Mesothelial cell of epicardium (in vitro differentiated cells): ENCODE measurements at regions not wholly inside any gene's neighbourhood (a gene's known extent, or its start where the extent isn't known, plus 50 kb on each side); places are given as distances from the start of the nearest gene placed in this dataset.
A peak's percentile ranks its signal among the peaks of the same experiment; 100 is the strongest.

Experiments
- DNase-seq, 2 experiments: peaks; one replicate each; pipeline ENCODE4 v3.0.0; 2021; ENCODE audit warnings: low spot score in 2 of 2; ENCODE audit not compliant: unreplicated experiment in 2 of 2
- H3K27ac Mint-ChIP-seq: 2 replicates; pipeline ENCODE4 v1.8.0; 2021; ENCODE audit warnings: mixed read lengths
- H3K27me3 Mint-ChIP-seq: 2 replicates; pipeline ENCODE4 v1.8.0; 2021; ENCODE audit warnings: low read depth, mixed read lengths
- H3K36me3 Mint-ChIP-seq: 2 replicates; pipeline ENCODE4 v1.8.0; 2021; ENCODE audit warnings: mixed read lengths
- H3K4me1 Mint-ChIP-seq: 2 replicates; pipeline ENCODE4 v1.8.0; 2021; ENCODE audit warnings: mixed read lengths
- H3K4me3 Mint-ChIP-seq: 2 replicates; pipeline ENCODE4 v1.8.0; 2021; ENCODE audit warnings: mild to moderate bottlenecking, moderate library complexity, mixed read lengths
- H3K9me3 Mint-ChIP-seq: 2 replicates; pipeline ENCODE4 v1.8.0; 2021; ENCODE audit warnings: mixed read lengths
- TF ChIP-seq, protein P1 (sequence below): fragments of 200-600 bp; sonication (generic); IDR thresholded peaks from one replicate; pipeline ENCODE4 v1.5.0; 2021; ENCODE audit warnings: antibody characterized with exemption; ENCODE audit not compliant: unreplicated experiment

DNA sequence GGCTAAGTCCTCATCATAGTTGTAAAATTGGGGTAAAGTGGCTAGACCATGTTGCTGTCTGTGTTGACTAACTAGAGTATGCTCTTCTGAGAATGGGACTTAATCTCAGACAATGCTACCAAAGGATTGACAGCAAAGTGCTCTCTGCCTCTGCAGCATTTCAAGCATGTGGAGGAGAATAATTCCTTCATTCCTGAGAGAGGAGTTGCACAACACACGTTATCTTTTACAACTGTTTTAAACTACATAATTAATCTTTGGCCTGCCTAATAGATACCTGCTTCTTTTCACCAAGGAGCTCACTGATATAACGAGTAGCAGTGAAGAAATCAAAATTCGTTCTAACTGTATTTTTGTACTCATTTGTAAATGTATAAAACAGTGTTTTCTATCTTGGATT, 2172.2 kb downstream of the PCDH9 start:
- H3K36me3 Mint-ChIP-seq = peaks cover 16% of the 10 kb centered on the region
- no peak overlapping the region for H3K4me3 Mint-ChIP-seq
- H3K27ac Mint-ChIP-seq = peak overlapping the region; percentile 2
- TF ChIP-seq, protein P1, sequence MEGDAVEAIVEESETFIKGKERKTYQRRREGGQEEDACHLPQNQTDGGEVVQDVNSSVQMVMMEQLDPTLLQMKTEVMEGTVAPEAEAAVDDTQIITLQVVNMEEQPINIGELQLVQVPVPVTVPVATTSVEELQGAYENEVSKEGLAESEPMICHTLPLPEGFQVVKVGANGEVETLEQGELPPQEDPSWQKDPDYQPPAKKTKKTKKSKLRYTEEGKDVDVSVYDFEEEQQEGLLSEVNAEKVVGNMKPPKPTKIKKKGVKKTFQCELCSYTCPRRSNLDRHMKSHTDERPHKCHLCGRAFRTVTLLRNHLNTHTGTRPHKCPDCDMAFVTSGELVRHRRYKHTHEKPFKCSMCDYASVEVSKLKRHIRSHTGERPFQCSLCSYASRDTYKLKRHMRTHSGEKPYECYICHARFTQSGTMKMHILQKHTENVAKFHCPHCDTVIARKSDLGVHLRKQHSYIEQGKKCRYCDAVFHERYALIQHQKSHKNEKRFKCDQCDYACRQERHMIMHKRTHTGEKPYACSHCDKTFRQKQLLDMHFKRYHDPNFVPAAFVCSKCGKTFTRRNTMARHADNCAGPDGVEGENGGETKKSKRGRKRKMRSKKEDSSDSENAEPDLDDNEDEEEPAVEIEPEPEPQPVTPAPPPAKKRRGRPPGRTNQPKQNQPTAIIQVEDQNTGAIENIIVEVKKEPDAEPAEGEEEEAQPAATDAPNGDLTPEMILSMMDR = no peak
- H3K9me3 Mint-ChIP-seq = peaks cover 26% of the 10 kb centered on the region
- DNase-seq = no peak
- no peaks in the 10 kb centered on the region for H3K27me3 Mint-ChIP-seq
- H3K4me1 Mint-ChIP-seq = peaks cover 16% of the 10 kb centered on the region

DNA sequence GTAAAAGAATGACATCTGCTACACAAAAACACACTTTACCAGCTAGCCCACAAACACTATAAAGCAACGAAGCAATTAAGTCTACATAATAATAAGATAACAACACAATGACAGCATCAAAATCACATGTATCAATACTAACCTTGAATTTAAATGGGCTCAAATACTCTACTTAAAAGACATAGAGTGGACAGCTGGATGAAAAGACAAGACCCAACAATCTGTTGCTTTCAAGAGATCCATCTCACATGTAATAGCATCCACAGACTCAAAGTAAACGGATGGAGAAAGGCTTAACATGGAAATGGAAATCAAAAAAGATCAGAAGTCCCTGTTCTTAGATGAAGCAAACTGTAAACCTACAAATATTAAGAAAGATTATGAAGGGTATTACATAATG, 2175.9 kb downstream of the PCDH9 start:
- TF ChIP-seq, protein P1 = no peak
- Mint-ChIP-seq H3K27me3 (no peaks in the 10 kb centered on the region), H3K4me3 (no peak overlapping the region), H3K36me3 (peaks cover 16% of the 10 kb centered on the region), H3K9me3 (peaks cover 23% of the 10 kb centered on the region), H3K27ac (no peak overlapping the region), H3K4me1 (peaks cover 9% of the 10 kb centered on the region)
- no peak for DNase-seq

DNA sequence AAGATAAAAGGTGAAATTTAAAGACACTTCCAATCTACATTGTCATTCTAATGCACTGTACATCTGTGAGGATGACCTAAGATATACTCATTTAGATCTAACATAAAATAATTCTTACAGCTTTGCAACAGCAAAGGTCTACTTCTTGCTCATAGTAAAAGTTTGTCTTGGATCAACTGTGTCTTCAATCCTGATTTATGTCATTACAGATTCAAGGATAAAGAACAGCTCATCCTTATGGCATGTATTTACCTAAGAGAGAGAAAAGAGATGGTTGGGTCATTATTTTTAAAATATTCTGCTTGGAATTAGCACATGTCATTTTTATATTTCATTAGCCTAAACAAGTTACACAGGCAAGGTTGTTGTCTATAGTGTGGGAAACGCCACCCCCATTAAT, 2193.1 kb downstream of the PCDH9 start:
- Mint-ChIP-seq H3K9me3 (peaks cover 8% of the 10 kb centered on the region), H3K4me1 (peaks cover 6% of the 10 kb centered on the region), H3K4me3 (no peak overlapping the region), H3K27ac (no peak overlapping the region), H3K36me3 (no peaks in the 10 kb centered on the region), H3K27me3 (no peaks in the 10 kb centered on the region)
- DNase-seq = no peak
- TF ChIP-seq, protein P1 = no peak

DNA sequence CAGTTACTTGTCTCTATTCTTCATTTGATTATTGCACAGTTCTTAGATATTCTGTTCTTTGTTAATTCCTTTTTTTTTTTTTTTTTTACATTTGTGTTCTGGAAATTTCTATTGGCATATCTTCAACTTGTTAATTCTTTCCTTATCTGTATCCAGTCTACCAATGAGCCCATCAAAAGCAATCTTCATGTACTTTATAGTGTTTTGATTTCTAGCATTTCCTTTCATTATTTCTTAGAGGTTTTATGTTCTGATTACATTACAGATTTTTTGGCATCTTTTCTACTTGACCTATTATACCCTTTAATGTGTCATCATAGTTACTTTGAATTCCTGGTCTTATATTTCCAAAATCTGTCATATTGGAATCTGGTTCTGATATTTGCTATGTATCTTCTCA, 2194.8 kb downstream of the PCDH9 start:
- no peak for DNase-seq
- Mint-ChIP-seq H3K27me3 (no peaks in the 10 kb centered on the region), H3K9me3 (peaks cover 19% of the 10 kb centered on the region), H3K4me1 (peaks cover 3% of the 10 kb centered on the region), H3K36me3 (no peaks in the 10 kb centered on the region), H3K4me3 (no peak overlapping the region), H3K27ac (no peak overlapping the region)
- TF ChIP-seq, protein P1 = no peak

DNA sequence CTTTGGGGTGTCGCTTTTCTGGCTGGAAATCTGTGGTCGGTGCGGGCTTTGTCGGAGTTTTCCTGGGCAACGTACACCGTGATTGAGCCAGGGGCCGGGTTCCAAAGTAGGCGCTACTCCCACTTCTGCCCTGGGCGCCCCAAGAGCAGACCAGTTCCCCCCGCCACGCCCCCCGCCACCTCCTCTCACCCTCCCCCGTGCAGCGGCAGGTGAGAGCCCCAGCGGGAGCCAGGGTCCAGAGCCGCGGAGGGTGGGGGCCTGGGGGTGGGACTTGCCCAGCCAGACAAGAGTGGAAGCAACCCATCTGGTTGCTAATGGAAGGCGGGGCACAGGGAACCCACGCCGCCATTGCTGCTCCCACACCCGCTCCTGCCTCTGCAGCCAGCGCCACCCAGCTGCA, 2195.9 kb downstream of the PCDH9 start:
- no peak for DNase-seq
- peaks cover 3% of the 10 kb centered on the region for H3K4me1 Mint-ChIP-seq
- no peak overlapping the region for H3K4me3 Mint-ChIP-seq
- H3K27me3 Mint-ChIP-seq = no peaks in the 10 kb centered on the region
- H3K9me3 Mint-ChIP-seq = peaks cover 30% of the 10 kb centered on the region
- no peak overlapping the region for H3K27ac Mint-ChIP-seq
- TF ChIP-seq, protein P1 = no peak
- no peaks in the 10 kb centered on the region for H3K36me3 Mint-ChIP-seq

DNA sequence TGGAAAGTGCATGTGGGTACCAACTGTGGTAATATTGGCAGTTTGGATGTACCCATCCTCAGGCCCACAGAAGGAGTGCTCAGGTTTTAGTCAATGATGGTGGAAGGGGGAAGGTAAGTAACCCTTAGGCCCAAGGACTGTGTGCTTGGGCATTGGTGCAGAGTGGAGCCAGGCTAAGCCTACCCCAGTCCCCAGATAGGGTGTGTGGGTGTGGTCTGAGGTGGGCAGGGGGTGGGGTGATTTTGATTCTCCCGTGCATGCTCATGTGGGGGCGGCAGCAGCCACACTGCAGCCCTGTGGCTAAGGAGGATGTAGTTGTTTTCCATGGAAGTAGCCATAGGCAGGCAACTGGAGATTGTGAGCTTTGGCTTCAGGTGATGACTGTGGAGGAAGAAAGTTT, 2197.3 kb downstream of the PCDH9 start:
- no peak for DNase-seq
- Mint-ChIP-seq H3K36me3 (no peaks in the 10 kb centered on the region), H3K4me1 (peaks cover 3% of the 10 kb centered on the region), H3K4me3 (no peak overlapping the region), H3K9me3 (peaks cover 39% of the 10 kb centered on the region), H3K27ac (no peak overlapping the region), H3K27me3 (no peaks in the 10 kb centered on the region)
- TF ChIP-seq, protein P1 = no peak
